SU-DHL-6 (cell line): ENCODE measurements at regions not wholly inside any gene's neighbourhood (a gene's known extent, or its start where the extent isn't known, plus 50 kb on each side); places are given as distances from the start of the nearest gene placed in this dataset.

ENCODE experiments used
- CTCF ChIP-seq: fragments of 200-600 bp; sonication (generic); IDR thresholded peaks from one replicate; pipeline ENCODE4 v1.5.1; 2017; ENCODE audit warnings: antibody characterized with exemption, mild to moderate bottlenecking, low read length, moderate library complexity; ENCODE audit not compliant: insufficient read depth, poor library complexity, severe bottlenecking
- EZH2phosphoT487 ChIP-seq: fragments of 200-600 bp; sonication (generic), shearing (Covaris generic); conservative IDR thresholded peaks from 2 replicates; pipeline ENCODE4 v1.6.1; 2018; ENCODE audit warnings: mild to moderate bottlenecking, antibody characterized with exemption, low read length, moderate library complexity, mixed read lengths

GRCh38 chr2:164069540-164069939 lies 333.7 kb upstream of the FIGN start:
- TF ChIP-seq CTCF = no peak
- TF ChIP-seq EZH2phosphoT487 = no peak
